Gastrocnemius medialis (tissue), 4 donors: ENCODE measurements at regions not wholly inside any gene's neighbourhood (a gene's known extent, or its start where the extent isn't known, plus 50 kb on each side); places are given as distances from the start of the nearest gene placed in this dataset.
A peak's percentile ranks its signal among the peaks of the same experiment; 100 is the strongest.

Experiments
- ATAC-seq, 2 donors: fragments of 150-250 bp; one replicate each; pipeline ENCODE4 v1.9.1; 2016
- DNase-seq, 2 donors: peaks; one replicate each; pipeline ENCODE4 v3.0.0-alpha.2; 2019
- H3K27ac ChIP-seq, 4 donors: fragments of 200-600 bp; sonication (generic); 1 replicate in 1 of 4; 2 replicates in 3 of 4; pipeline ENCODE4 v1.5.1; 2016 to 2018; ENCODE audit warnings: mild to moderate bottlenecking in 2 of 4, moderate library complexity in 1 of 4
- H3K27me3 ChIP-seq, 3 donors: fragments of 200-600 bp; sonication (generic) in 2 of 3; 1 replicate in 1 of 3; 2 replicates in 2 of 3; pipeline versions ENCODE4 v1.5.1 to v1.6.0; 2016 to 2019; ENCODE audit warnings: mild to moderate bottlenecking in 1 of 3, moderate library complexity in 1 of 3
- H3K36me3 ChIP-seq, 2 donors: fragments of 200-600 bp; sonication (generic) in 1 of 2; one replicate each; pipeline ENCODE4 v1.5.1; 2017 to 2018
- H3K4me1 ChIP-seq, 2 donors: fragments of 200-600 bp; sonication (generic) in 1 of 2; one replicate each; pipeline ENCODE4 v1.5.1; 2016 to 2017; ENCODE audit warnings: mild to moderate bottlenecking in 2 of 2
- H3K4me3 ChIP-seq, 4 donors: fragments of 200-600 bp; sonication (generic) in 3 of 4; 1 replicate in 1 of 4; 2 replicates in 3 of 4; pipeline ENCODE4 v1.5.1; 2016 to 2019; ENCODE audit warnings: mild to moderate bottlenecking in 2 of 4
- H3K9me3 ChIP-seq, 3 donors: fragments of 200-600 bp; sonication (generic) in 2 of 3; 1 replicate in 1 of 3; 2 replicates in 2 of 3; pipeline ENCODE4 v1.5.1; 2016 to 2019
- POLR2A ChIP-seq, 2 donors: fragments of 450-650 bp; IDR thresholded peaks; one replicate each; pipeline ENCODE4 v1.6.1; 2017; ENCODE audit warnings: antibody characterized with exemption in 2 of 2, mild to moderate bottlenecking in 2 of 2, moderate library complexity in 2 of 2
- in situ Hi-C, 4 donors: fragments of 200-750 bp; cut with MboI; loops; one replicate each; pipeline versions ENCODE4 v1.15.0 to v1.8.0; 2017; ENCODE audit warnings: low sequenced_read_pairs in 4 of 4
- intact Hi-C: fragments of 100-400 bp; cut with DNase I; formaldehyde crosslinking; loops from one replicate; pipeline ENCODE4 v1.15.1; 2023; ENCODE audit warnings: low total_unique reads
- TF ChIP-seq, protein P1 (sequence below), 5 experiments: fragments of 450-650 bp in 3 of 5; fragments of 200-600 bp in 2 of 5; sonication (generic) in 2 of 5; IDR thresholded peaks in 4 of 5; conservative IDR thresholded peaks in 1 of 5; 1 replicate in 4 of 5; 2 replicates in 1 of 5; pipeline ENCODE4 v1.5.1; 2016 to 2019; ENCODE audit warnings: antibody characterized with exemption in 5 of 5, mild to moderate bottlenecking in 3 of 5, moderate library complexity in 3 of 5

DNA sequence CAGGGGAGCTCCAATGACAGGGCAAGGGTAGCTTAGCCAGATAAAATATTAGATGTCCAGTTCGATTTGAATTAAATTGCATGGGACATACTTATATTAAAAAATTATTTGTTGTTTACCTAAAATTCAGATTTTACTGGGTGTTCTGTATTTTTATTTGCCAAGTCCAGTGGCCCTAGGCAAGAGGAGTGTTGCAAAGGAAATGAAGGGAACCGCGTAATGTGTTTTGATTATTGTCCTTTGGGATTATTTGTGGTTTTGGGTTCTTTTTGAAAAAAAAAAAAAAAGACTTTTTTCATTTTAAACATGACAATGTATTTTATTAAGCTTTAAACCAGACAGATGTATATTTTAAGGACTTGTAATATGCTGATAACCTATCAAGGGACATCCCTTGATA, 179.3 kb downstream of the C9orf152 start:
- Histone ChIP-seq H3K36me3 (no peaks in the 10 kb centered on the region), H3K27me3 (no peaks in the 10 kb centered on the region), H3K4me3 (no peak overlapping the region), H3K4me1 (peaks cover 7 to 19% of the 10 kb centered on the region in 2 donors), H3K9me3 (no peaks in the 10 kb centered on the region), H3K27ac (peak overlapping the region; percentile 30 to 61 (median 56))
- DNase-seq (no peak), ATAC-seq (no peak)
- in situ Hi-C loops (no loop called here), intact Hi-C loops (no loop called here)
- TF ChIP-seq, protein P1, sequence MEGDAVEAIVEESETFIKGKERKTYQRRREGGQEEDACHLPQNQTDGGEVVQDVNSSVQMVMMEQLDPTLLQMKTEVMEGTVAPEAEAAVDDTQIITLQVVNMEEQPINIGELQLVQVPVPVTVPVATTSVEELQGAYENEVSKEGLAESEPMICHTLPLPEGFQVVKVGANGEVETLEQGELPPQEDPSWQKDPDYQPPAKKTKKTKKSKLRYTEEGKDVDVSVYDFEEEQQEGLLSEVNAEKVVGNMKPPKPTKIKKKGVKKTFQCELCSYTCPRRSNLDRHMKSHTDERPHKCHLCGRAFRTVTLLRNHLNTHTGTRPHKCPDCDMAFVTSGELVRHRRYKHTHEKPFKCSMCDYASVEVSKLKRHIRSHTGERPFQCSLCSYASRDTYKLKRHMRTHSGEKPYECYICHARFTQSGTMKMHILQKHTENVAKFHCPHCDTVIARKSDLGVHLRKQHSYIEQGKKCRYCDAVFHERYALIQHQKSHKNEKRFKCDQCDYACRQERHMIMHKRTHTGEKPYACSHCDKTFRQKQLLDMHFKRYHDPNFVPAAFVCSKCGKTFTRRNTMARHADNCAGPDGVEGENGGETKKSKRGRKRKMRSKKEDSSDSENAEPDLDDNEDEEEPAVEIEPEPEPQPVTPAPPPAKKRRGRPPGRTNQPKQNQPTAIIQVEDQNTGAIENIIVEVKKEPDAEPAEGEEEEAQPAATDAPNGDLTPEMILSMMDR (IDR thresholded peaks at IDR 0.05 in 4 of 5, conservative IDR thresholded peaks at IDR 0.05 in 1 of 5): no peak
- TF ChIP-seq POLR2A (IDR thresholded peaks at IDR 0.05): no peak

DNA sequence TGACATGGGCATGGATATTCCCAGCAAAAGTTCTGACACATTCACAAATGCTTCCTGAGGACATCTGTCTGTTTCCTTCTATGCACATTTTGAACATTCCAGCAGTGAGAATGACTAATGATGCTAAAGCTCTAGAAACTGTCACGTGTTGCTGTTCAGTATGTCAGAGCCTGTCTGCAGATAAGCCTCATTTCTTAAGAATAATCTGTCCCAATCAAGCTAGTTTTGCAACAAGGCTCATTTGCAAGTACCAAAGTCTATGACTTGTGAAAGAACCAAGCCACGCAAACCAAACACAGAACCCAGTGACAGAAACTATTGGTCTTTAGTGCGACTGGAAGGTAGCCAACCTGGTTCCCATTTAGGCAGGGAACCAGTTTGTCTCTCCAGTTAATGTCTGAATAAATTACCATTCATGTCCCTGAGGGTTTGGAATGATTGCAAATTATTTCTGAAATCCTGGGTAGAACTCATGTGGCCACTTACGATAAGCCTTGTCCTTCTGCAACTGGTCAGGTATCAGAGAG, 178.5 kb downstream of the C9orf152 start:
- intact Hi-C loops (no loop called here), in situ Hi-C loops (no loop called here)
- no peaks in the 10 kb centered on the region for H3K9me3 ChIP-seq
- H3K36me3 ChIP-seq: no peaks in the 10 kb centered on the region
- no peak overlapping the region for H3K4me3 ChIP-seq
- peak; percentile 53 to 73 for ATAC-seq
- H3K4me1 ChIP-seq: peaks cover 7 to 19% of the 10 kb centered on the region in 2 donors
- no peak for DNase-seq
- peak overlapping the region; percentile 39 to 61 (median 56) for H3K27ac ChIP-seq
- no peak for TF ChIP-seq POLR2A (IDR thresholded peaks at IDR 0.05)
- TF ChIP-seq, protein P1 (IDR thresholded peaks at IDR 0.05 in 4 of 5, conservative IDR thresholded peaks at IDR 0.05 in 1 of 5): no peak
- H3K27me3 ChIP-seq: no peaks in the 10 kb centered on the region

DNA sequence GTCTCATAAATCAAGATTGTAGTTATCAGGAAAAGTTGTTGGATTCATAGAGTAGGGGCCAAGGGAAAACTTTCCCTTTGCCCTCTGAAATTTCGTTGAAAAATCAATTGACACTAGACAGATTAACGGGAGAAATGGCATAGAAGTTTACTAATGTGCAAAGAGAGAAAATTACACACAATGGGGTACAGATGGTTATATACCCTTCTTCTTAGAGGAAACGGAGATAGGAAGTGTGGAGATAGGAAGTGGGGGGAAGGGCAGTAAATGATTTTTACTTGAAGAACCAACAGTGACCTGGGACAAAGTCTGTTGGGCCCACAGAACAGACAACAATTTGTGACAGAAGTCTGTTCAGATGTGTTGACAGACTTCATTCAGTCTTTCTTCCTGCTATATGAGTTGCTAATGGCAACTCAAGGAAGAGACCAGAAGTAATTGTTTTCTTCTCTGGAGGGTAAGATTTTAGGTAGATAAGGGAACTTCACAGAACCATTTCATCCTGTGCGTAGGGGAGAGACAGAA, 177.9 kb downstream of the C9orf152 start:
- intact Hi-C loops: no loop called here
- in situ Hi-C loops: no loop called here

DNA sequence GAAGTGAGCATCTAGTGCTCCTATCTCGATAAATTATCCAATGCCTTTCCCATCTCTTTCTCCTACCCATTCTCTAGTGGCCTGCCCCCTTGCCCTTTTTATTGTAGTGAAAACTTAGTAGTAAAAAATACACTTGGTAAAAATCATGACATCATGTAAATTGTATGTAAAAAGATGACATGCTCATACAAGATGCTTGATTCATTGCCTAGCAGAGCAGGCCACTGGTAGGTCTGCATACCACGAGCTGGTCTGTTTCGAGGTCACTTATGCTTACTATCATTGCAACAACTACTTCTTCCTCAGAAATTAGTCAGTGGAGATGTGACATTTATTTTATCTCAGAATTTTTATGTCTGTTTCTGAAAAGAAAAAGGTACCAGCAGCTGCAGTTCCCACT, 177.3 kb downstream of the C9orf152 start:
- TF ChIP-seq, protein P1 (IDR thresholded peaks at IDR 0.05 in 4 of 5, conservative IDR thresholded peaks at IDR 0.05 in 1 of 5): no peak
- H3K4me3 ChIP-seq: no peak overlapping the region
- H3K4me1 ChIP-seq: peaks cover 7 to 19% of the 10 kb centered on the region in 2 donors
- intact Hi-C loops: no loop called here
- ATAC-seq (no peak), DNase-seq (no peak)
- peak overlapping the region in 1 of 4 donors; percentile 51 for H3K27ac ChIP-seq
- in situ Hi-C loops: no loop called here
- no peaks in the 10 kb centered on the region for H3K9me3 ChIP-seq
- no peaks in the 10 kb centered on the region for H3K36me3 ChIP-seq
- no peaks in the 10 kb centered on the region for H3K27me3 ChIP-seq

More for the DNA sequence above, 177.9 kb downstream of the C9orf152 start:
- DNase-seq (no peak), ATAC-seq (no peak)
- H3K4me3 ChIP-seq: no peak overlapping the region
- no peaks in the 10 kb centered on the region for H3K36me3 ChIP-seq
- H3K27ac ChIP-seq: peak overlapping the region; percentile 6 to 61 (median 45)
- H3K4me1 ChIP-seq: peaks cover 7 to 19% of the 10 kb centered on the region in 2 donors
- H3K9me3 ChIP-seq: no peaks in the 10 kb centered on the region
- TF ChIP-seq, protein P1 (IDR thresholded peaks at IDR 0.05 in 4 of 5, conservative IDR thresholded peaks at IDR 0.05 in 1 of 5): no peak
- no peak for TF ChIP-seq POLR2A (IDR thresholded peaks at IDR 0.05)
- no peaks in the 10 kb centered on the region for H3K27me3 ChIP-seq
